ENCODE measurements at regions not wholly inside any gene's neighbourhood (a gene's known extent, or its start where the extent isn't known, plus 50 kb on each side); places are given as distances from the start of the nearest gene placed in this dataset.

- TF ChIP-seq POLR2A (IDR thresholded peaks at IDR 0.05) (no peak), CTCF (IDR thresholded peaks at IDR 0.05) (no peak)
These were observed 277.2 kb upstream of the ADARB2 start for GRCh38 chr10:2014541-2014940.
